ENCODE measurements at regions not wholly inside any gene's neighbourhood (a gene's known extent, or its start where the extent isn't known, plus 50 kb on each side); places are given as distances from the start of the nearest gene placed in this dataset.

GRCh38 chr6:153539602-153540001 is 408.5 kb upstream of the RGS17 start:
- no TSS peak for BruUV-seq (replicated peaks)
- intact Hi-C loops (cut with micrococcal nuclease; ENCODE audit: unreplicated experiment) = no loop called here
- no peak overlapping the region for H2AFZ ChIP-seq (ENCODE audit: low read length)
- WGBS (ENCODE audit: low lambda C conversion rate) = 10% methylated on average over 2 of the region's 2 CpGs
- no peaks in the 10 kb centered on the region for H3K36me3 ChIP-seq (replicated peaks in 1 of 2; ENCODE audit: control insufficient read depth in 1 of 2, insufficient read depth in 2 of 2, low read length in 2 of 2)
- in situ Hi-C loops (cut with HindIII; ENCODE audit: extremely low pct_ligation_motif_present, low pct_unique_long_range_greater_than_20kb) = no loop called here
- H3K9ac ChIP-seq (ENCODE audit: insufficient read depth, low read depth, low read length) = no peak overlapping the region
- FAIRE-seq = no peak
- H3K4me3 ChIP-seq (replicated peaks in 1 of 3; ENCODE audit: insufficient read depth in 1 of 3, low read depth in 2 of 3, low read length in 3 of 3) = no peak overlapping the region
- no peaks in the 10 kb centered on the region for H3K27me3 ChIP-seq (ENCODE audit: control insufficient read depth in 1 of 2, insufficient read depth in 2 of 2, low read length in 2 of 2)
- no peaks in the 10 kb centered on the region for H4K20me1 ChIP-seq (ENCODE audit: insufficient read depth, low read length)
- H3K27ac ChIP-seq (ENCODE audit: extremely low read length, insufficient read depth, low read length) = no peak overlapping the region
- H3K4me1 ChIP-seq (ENCODE audit: insufficient read depth, low read length) = no peaks in the 10 kb centered on the region
- no peak for DNase-seq (ENCODE audit: low spot score)
- H3K4me2 ChIP-seq (ENCODE audit: low read depth, low read length) = no peak overlapping the region
- ATAC-seq = no peak
- no peaks in the 10 kb centered on the region for H3K79me2 ChIP-seq (ENCODE audit: insufficient read depth, low read length)
- POLR2A ChIA-PET = no interaction called here
- CTCF ChIA-PET (ENCODE audit: low intra/inter-chr PET ratio, low total read pairs) = no interaction called here
- TF ChIP-seq EED (CRISPR knock-in tag; IDR thresholded peaks at IDR 0.05) (no peak), JARID2 (CRISPR knock-in tag; IDR thresholded peaks at IDR 0.05; ENCODE audit: insufficient replicate concordance) (no peak), TRIM22 (IDR thresholded peaks at IDR 0.05) (no peak), ARID5B (CRISPR knock-in tag; IDR thresholded peaks at IDR 0.05) (no peak), PAX8 (CRISPR knock-in tag; IDR thresholded peaks at IDR 0.05; ENCODE audit: borderline replicate concordance) (no peak), ASH2L (IDR thresholded peaks at IDR 0.05; ENCODE audit: insufficient read length, low read depth, low read length) (no peak)
- H3K9me3 ChIP-seq (ENCODE audit: low read length) = peaks cover 49% of the 10 kb centered on the region
